Skeletal muscle tissue (tissue), 3 donors: ENCODE measurements at regions not wholly inside any gene's neighbourhood (a gene's known extent, or its start where the extent isn't known, plus 50 kb on each side); places are given as distances from the start of the nearest gene placed in this dataset.
"Not testable (repeated sequence)": the region's sequence is repeated elsewhere in the genome, so short reads cannot be mapped to it uniquely, and the experiment has no call there.

Experiments used
- H3K27ac ChIP-seq: one replicate; pipeline ENCODE4 v1.7.0; 2013; ENCODE audit warnings: mild to moderate bottlenecking, low read depth, low read length, inconsistent platforms
- H3K27me3 ChIP-seq, 3 donors: one replicate each; pipeline ENCODE4 v1.7.0; 2013; ENCODE audit warnings: low read length in 3 of 3; ENCODE audit not compliant: control insufficient read depth in 3 of 3, insufficient read depth in 3 of 3
- H3K36me3 ChIP-seq, 3 donors: one replicate each; pipeline ENCODE4 v1.7.0; 2013; ENCODE audit warnings: low read length in 3 of 3; ENCODE audit not compliant: control insufficient read depth in 3 of 3, insufficient read depth in 3 of 3
- H3K4me1 ChIP-seq, 3 donors: one replicate each; pipeline ENCODE4 v1.7.0; 2013; ENCODE audit warnings: low read length in 3 of 3, mild to moderate bottlenecking in 3 of 3; ENCODE audit not compliant: control insufficient read depth in 3 of 3, insufficient read depth in 3 of 3
- H3K4me3 ChIP-seq, 3 donors: one replicate each; pipeline ENCODE4 v1.7.0; 2013; ENCODE audit warnings: low read length in 3 of 3
- H3K9ac ChIP-seq, 3 donors: one replicate each; pipeline ENCODE4 v1.7.0; 2013; ENCODE audit warnings: low read length in 3 of 3, mild to moderate bottlenecking in 3 of 3, moderate library complexity in 2 of 3, low read depth in 1 of 3
- H3K9me3 ChIP-seq, 3 donors: one replicate each; pipeline ENCODE4 v1.7.0; 2013; ENCODE audit warnings: low read length in 3 of 3; ENCODE audit not compliant: control insufficient read depth in 3 of 3
- donor health status: Osteomylitis.

GRCh38 chr11:134496058-134496457, 84.0 kb upstream of the B3GAT1 start:
- H3K36me3 ChIP-seq, H3K4me1 ChIP-seq, H3K9ac ChIP-seq, H3K9me3 ChIP-seq, H3K27ac ChIP-seq, H3K4me3 ChIP-seq: not testable (repeated sequence)
- H3K27me3 ChIP-seq = peaks cover 0 to 11% (median 10%) of the 10 kb centered on the region in 3 donors

GRCh38 chr11:134494395-134494794, 82.4 kb upstream of the B3GAT1 start:
- H3K9ac ChIP-seq, H3K4me3 ChIP-seq, H3K27ac ChIP-seq, H3K27me3 ChIP-seq, H3K4me1 ChIP-seq, H3K9me3 ChIP-seq, H3K36me3 ChIP-seq: not testable (repeated sequence)

- H3K9ac ChIP-seq, H3K9me3 ChIP-seq, H3K36me3 ChIP-seq, H3K27ac ChIP-seq, H3K27me3 ChIP-seq, H3K4me3 ChIP-seq, H3K4me1 ChIP-seq: not testable (repeated sequence)
Observed at GRCh38 chr11:134492411-134492810, 80.4 kb upstream of the B3GAT1 start.

GRCh38 chr11:134489728-134490127, 77.7 kb upstream of the B3GAT1 start:
- Histone ChIP-seq H3K4me1 (no peaks in the 10 kb centered on the region), H3K36me3 (no peaks in the 10 kb centered on the region), H3K9ac (no peak overlapping the region), H3K27ac (no peak overlapping the region), H3K4me3 (no peak overlapping the region), H3K27me3 (peaks cover 0 to 4% (median 0%) of the 10 kb centered on the region in 3 donors), H3K9me3 (no peaks in the 10 kb centered on the region)

- no peaks in the 10 kb centered on the region for H3K36me3 ChIP-seq
- no peaks in the 10 kb centered on the region for H3K9me3 ChIP-seq
- no peak overlapping the region for H3K27ac ChIP-seq
- H3K4me1 ChIP-seq = no peaks in the 10 kb centered on the region
- no peak overlapping the region for H3K4me3 ChIP-seq
- peaks cover 0 to 4% (median 4%) of the 10 kb centered on the region in 3 donors for H3K27me3 ChIP-seq
- H3K9ac ChIP-seq = no peak overlapping the region
Observed at GRCh38 chr11:134488913-134489312, 76.9 kb upstream of the B3GAT1 start.

- Histone ChIP-seq H3K9me3 (no peaks in the 10 kb centered on the region), H3K4me3 (no peak overlapping the region), H3K27me3 (peaks cover 0 to 4% (median 4%) of the 10 kb centered on the region in 3 donors), H3K4me1 (no peaks in the 10 kb centered on the region), H3K9ac (no peak overlapping the region), H3K36me3 (no peaks in the 10 kb centered on the region), H3K27ac (no peak overlapping the region)
Observed at GRCh38 chr11:134488512-134488911, 76.5 kb upstream of the B3GAT1 start.

- no peak overlapping the region for H3K9ac ChIP-seq
- no peaks in the 10 kb centered on the region for H3K9me3 ChIP-seq
- no peak overlapping the region for H3K27ac ChIP-seq
- no peak overlapping the region for H3K4me3 ChIP-seq
- peaks cover 0 to 4% (median 4%) of the 10 kb centered on the region in 3 donors for H3K27me3 ChIP-seq
- no peaks in the 10 kb centered on the region for H3K4me1 ChIP-seq
- no peaks in the 10 kb centered on the region for H3K36me3 ChIP-seq
Observed at GRCh38 chr11:134487696-134488095, 75.7 kb upstream of the B3GAT1 start.

GRCh38 chr11:134486704-134487103, 74.7 kb upstream of the B3GAT1 start:
- H3K4me1 ChIP-seq = no peaks in the 10 kb centered on the region
- no peaks in the 10 kb centered on the region for H3K36me3 ChIP-seq
- no peak overlapping the region for H3K4me3 ChIP-seq
- peaks cover 0 to 4% (median 4%) of the 10 kb centered on the region in 3 donors for H3K27me3 ChIP-seq
- H3K9me3 ChIP-seq = no peaks in the 10 kb centered on the region
- no peak overlapping the region for H3K27ac ChIP-seq
- no peak overlapping the region for H3K9ac ChIP-seq

GRCh38 chr11:134486106-134486505, 74.1 kb upstream of the B3GAT1 start:
- Histone ChIP-seq H3K9ac (no peak overlapping the region), H3K4me1 (no peaks in the 10 kb centered on the region), H3K27me3 (peaks cover 0 to 6% (median 4%) of the 10 kb centered on the region in 3 donors), H3K36me3 (no peaks in the 10 kb centered on the region), H3K4me3 (no peak overlapping the region), H3K9me3 (no peaks in the 10 kb centered on the region), H3K27ac (no peak overlapping the region)

GRCh38 chr11:134485316-134485715, 73.3 kb upstream of the B3GAT1 start:
- Histone ChIP-seq H3K36me3 (no peaks in the 10 kb centered on the region), H3K9me3 (no peaks in the 10 kb centered on the region), H3K4me1 (no peaks in the 10 kb centered on the region), H3K27me3 (peaks cover 0 to 9% (median 4%) of the 10 kb centered on the region in 3 donors), H3K27ac (no peak overlapping the region), H3K9ac (no peak overlapping the region), H3K4me3 (no peak overlapping the region)

GRCh38 chr11:134483857-134484256, 71.8 kb upstream of the B3GAT1 start:
- H3K9ac ChIP-seq = no peak overlapping the region
- H3K27ac ChIP-seq = no peak overlapping the region

More at GRCh38 chr11:134483857-134484256, 71.8 kb upstream of the B3GAT1 start:
- Histone ChIP-seq H3K4me3 (no peak overlapping the region), H3K36me3 (no peaks in the 10 kb centered on the region), H3K27me3 (peaks cover 6 to 13% (median 7%) of the 10 kb centered on the region in 3 donors), H3K9me3 (no peaks in the 10 kb centered on the region), H3K4me1 (no peaks in the 10 kb centered on the region)
